ENCODE measurements at regions not wholly inside any gene's neighbourhood (a gene's known extent, or its start where the extent isn't known, plus 50 kb on each side); places are given as distances from the start of the nearest gene placed in this dataset.

DNA sequence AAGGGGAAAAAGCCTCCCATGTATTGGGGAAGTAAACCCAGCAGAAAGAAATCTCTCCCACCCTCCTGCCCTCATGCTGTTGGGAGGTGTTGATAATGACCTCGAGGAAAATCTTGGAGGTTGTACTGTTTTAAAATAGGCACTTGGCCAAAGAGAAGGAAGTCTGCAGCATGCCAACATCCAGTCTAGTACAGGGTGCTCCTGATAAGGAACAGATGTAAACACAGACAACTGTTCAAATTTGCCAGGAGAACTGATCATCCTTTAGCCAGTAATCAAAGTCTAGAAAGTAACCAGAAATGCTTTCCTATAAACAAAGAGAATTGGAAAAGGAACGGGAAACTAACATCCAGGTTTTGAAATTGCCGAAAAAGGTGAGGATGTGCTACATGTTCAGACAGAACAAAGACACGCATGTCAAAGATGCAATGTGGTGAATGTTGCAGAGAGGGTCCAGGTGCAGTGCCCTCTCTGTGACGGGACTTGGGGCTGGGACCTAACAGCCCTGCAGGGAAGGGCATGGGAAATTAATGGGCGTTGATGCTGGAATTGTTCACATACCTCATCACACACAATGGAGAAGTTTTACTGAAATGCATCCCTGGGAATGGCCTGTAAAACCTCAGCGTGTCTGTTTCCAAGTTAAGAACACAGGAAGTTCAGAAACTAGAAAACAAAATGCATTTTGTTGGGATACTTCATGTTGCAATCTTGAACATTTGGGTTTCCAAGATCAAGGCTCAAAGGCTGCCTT is 125.7 kb upstream of the RND3 start:
- TF ChIP-seq, protein P1, sequence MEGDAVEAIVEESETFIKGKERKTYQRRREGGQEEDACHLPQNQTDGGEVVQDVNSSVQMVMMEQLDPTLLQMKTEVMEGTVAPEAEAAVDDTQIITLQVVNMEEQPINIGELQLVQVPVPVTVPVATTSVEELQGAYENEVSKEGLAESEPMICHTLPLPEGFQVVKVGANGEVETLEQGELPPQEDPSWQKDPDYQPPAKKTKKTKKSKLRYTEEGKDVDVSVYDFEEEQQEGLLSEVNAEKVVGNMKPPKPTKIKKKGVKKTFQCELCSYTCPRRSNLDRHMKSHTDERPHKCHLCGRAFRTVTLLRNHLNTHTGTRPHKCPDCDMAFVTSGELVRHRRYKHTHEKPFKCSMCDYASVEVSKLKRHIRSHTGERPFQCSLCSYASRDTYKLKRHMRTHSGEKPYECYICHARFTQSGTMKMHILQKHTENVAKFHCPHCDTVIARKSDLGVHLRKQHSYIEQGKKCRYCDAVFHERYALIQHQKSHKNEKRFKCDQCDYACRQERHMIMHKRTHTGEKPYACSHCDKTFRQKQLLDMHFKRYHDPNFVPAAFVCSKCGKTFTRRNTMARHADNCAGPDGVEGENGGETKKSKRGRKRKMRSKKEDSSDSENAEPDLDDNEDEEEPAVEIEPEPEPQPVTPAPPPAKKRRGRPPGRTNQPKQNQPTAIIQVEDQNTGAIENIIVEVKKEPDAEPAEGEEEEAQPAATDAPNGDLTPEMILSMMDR (IDR thresholded peaks at IDR 0.05), result no peak
- no peak for TF ChIP-seq POLR2A (IDR thresholded peaks at IDR 0.05)
